Kidney capillary endothelial cell (primary cell): ENCODE measurements at regions not wholly inside any gene's neighbourhood (a gene's known extent, or its start where the extent isn't known, plus 50 kb on each side); places are given as distances from the start of the nearest gene placed in this dataset.
A peak's percentile ranks its signal among the peaks of the same experiment; 100 is the strongest.

Source experiments
- DNase-seq: peaks from one replicate; pipeline ENCODE4 v3.0.0-alpha.2; 2018; ENCODE audit warnings: low spot score

DNA sequence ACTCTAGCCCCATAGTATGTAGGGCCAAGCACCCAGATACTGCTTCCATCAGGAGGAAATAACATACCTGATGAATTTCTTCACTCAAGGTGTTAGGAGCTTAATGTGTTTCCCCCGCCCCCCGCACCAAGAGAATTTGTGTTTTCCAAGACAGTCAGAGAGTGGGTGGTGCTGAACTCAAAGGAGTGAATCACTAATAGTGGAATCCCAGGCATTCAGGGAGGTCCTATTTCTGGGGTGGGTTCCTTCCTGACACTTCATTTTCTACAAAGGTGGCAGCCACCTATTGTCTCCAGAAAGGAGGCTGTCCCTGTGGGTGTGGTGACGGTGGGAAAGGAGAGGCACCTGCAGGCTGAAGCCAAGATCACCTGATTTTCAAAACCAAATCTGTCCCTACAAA, 50.8 kb upstream of the ELF5 start:
- DNase-seq = no peak

DNA sequence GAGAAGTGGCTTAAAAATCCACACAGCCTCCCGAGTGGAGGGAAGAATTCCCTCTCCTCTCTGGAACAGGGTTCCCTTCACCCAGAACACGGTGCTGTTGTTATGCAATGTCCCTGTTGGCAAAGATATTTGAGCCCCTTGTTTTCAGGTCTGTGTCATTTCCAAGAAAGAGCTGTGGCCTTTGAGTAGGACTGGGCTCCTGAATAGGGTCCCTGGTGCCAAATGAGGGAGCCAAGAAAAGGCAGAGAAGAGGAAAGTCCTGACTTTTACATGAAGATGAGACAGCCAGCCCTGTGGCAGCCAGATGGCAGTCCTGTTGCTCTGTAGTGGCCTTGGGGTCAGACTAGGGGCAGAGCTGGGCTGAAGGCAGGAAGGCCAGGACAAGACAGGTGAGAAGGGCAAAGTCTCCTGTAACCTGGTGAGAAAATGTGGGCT, 51.2 kb upstream of the ELF5 start:
- DNase-seq = no peak

DNA sequence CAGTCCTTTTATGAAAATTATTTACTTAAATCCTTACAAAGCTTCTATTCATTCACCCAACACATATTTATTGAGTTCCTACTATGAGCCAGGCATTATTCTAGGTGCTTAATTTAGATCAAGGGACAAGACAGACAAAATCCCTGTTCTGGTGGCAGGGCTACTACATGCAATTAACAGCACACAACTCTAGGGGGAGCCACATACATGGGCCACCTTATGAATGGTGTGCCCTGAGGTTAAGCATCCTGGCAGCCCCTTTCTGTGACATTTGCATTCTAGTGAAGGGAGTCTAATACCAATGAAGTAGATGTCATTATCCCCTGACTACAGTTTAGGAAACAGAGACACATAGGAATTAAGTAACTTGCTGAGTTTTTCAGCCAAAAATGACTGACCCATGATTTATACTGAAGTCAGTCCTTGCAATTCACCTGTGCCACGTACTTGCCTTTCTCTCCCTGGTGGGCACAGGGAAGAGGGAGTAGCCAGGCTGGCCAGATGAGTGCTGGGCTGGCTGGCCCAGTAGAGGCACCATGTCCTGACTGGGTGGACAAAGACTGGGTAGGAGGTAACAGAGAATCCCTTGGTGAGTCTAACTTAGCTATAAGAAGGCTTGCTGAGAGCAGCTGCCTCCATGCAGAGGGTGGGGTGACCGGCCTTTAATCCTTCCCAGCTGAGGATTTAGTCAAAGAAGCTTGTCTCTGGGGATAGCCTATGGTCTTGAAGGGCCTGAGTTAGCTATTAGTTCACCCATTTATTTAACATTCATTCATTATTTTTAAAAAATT, 52.0 kb upstream of the ELF5 start:
- peak; percentile 13 for DNase-seq

DNA sequence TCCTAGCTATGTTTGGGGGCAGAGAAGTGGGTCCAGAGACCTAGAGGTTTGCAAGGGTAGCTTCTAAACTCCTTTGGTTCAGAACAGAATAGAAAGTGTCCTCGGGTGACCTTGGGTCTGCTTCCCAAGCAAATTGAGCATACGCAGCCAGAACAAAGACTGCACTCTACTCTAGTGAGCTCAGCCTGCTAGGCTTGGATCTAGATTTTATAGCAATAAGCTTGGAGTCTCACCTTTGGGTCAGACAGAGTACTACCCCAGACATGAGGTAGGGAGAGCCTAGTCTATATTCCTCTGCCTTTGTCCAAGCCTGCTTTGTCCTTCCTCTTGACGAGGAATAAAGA, 52.6 kb upstream of the ELF5 start:
- DNase-seq = no peak

DNA sequence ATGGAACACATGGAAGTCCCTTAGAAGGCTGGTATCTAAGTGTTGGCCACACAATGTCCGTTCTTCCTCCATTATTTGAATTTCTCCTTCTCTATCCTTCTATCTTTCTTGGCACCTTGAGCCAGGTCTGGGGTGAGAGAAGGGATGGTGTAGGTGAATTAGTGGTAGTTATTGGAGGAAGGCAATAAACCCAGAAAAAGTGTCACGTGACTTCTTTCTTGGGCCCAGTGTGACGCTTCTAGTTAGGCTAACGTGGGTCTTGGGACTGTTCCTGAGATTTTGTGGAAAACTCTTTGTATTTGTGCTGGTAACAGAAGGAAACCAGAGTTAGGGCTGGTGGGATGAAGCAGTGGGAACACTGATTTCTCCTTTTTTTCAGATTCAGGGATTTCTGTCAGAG, 53.1 kb upstream of the ELF5 start:
- DNase-seq = no peak

DNA sequence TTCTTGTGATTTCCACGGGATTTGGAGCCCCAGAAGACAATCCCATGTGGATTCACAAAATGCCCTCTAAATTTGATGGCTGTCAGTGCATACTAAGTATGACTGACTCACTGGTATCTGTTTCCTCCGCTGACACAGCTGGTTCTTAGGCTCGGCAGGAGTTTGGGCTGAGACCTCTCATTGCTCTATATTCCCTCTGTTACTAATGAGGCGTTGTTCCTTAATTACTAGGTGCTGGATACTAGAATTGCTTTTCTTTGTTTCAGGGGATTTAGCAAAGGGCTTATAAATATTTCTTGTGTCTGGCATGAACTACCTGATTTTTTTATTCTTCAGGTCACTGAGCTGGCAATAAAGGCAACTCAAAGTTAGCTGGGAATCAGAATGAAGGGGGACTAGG, 53.2 kb upstream of the EHF start:
- DNase-seq = no peak

DNA sequence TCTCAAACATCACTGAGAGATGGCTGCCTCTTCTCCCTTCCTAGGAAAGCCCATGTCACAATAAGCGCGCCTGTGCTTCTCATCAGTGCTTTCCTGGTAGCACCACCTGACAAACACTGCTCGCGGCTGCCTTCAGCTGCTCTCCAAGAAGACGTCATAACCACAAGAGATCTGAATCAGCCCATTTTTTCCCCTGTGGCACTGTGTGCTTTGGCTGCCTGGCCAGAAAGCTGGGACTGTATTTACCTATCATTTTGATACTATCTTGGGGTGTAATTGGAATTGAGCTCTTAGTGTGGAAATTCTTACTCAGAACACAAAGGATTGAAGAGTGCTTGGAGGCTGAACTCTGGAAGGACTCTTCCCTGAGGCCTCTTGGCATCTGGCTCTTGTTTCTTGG, 50.3 kb upstream of the EHF start:
- no peak for DNase-seq
